Fibroblast of skin of back (primary cell): ENCODE measurements at regions not wholly inside any gene's neighbourhood (a gene's known extent, or its start where the extent isn't known, plus 50 kb on each side); places are given as distances from the start of the nearest gene placed in this dataset.
"Not testable (repeated sequence)": the region's sequence is repeated elsewhere in the genome, so short reads cannot be mapped to it uniquely, and the experiment has no call there.

Experiments used
- DNase-seq: peaks from one replicate; pipeline ENCODE4 v3.0.0-alpha.2; 2013

- no peak for DNase-seq
These were observed 163.3 kb upstream of the ADCY1 start for GRCh38 chr7:45410893-45411292.

GRCh38 chr7:45413419-45413818 is 160.7 kb upstream of the ADCY1 start:
- DNase-seq = no peak

- no peak for DNase-seq
These were observed 159.9 kb upstream of the ADCY1 start for GRCh38 chr7:45414226-45414625.

- no peak for DNase-seq
These were observed 158.9 kb upstream of the ADCY1 start for GRCh38 chr7:45415265-45415664.

GRCh38 chr7:45416846-45417245 is 157.3 kb upstream of the ADCY1 start:
- no peak for DNase-seq

GRCh38 chr7:45417268-45417667 is 156.9 kb upstream of the ADCY1 start:
- no peak for DNase-seq

- no peak for DNase-seq
These were observed 156.4 kb upstream of the ADCY1 start for GRCh38 chr7:45417735-45418134.

- DNase-seq = peak; percentile 63
These were observed 153.2 kb upstream of the ADCY1 start for GRCh38 chr7:45420843-45421495.

- peak; percentile 13 for DNase-seq
These were observed 152.4 kb upstream of the ADCY1 start for GRCh38 chr7:45421806-45422205.

GRCh38 chr7:45430397-45430796 is 143.8 kb upstream of the ADCY1 start:
- DNase-seq = no peak

GRCh38 chr7:45434167-45434784 is 139.9 kb upstream of the ADCY1 start:
- no peak for DNase-seq

GRCh38 chr7:45435131-45435530 is 139.0 kb upstream of the ADCY1 start:
- no peak for DNase-seq

GRCh38 chr7:45435846-45436245 is 138.3 kb upstream of the ADCY1 start:
- DNase-seq = peak; percentile 78

GRCh38 chr7:45440776-45441175 is 133.4 kb upstream of the ADCY1 start:
- not testable (repeated sequence) for DNase-seq

- DNase-seq = no peak
These were observed 130.9 kb upstream of the ADCY1 start for GRCh38 chr7:45443263-45443662.

- DNase-seq = no peak
These were observed 127.8 kb upstream of the ADCY1 start for GRCh38 chr7:45446195-45446944.

- DNase-seq = no peak
These were observed 126.9 kb upstream of the ADCY1 start for GRCh38 chr7:45447296-45447695.

GRCh38 chr7:45450571-45451204 is 123.5 kb upstream of the ADCY1 start:
- DNase-seq = no peak

GRCh38 chr7:45451342-45452035 is 122.7 kb upstream of the ADCY1 start:
- DNase-seq = no peak

- no peak for DNase-seq
These were observed 119.4 kb upstream of the ADCY1 start for GRCh38 chr7:45454771-45455170.

- DNase-seq = no peak
These were observed 118.5 kb upstream of the ADCY1 start for GRCh38 chr7:45455662-45456061.

- DNase-seq = no peak
These were observed 118.1 kb upstream of the ADCY1 start for GRCh38 chr7:45456105-45456504.
